RKO (cell line): ENCODE measurements at regions not wholly inside any gene's neighbourhood (a gene's known extent, or its start where the extent isn't known, plus 50 kb on each side); places are given as distances from the start of the nearest gene placed in this dataset.
"Not testable (repeated sequence)": the region's sequence is repeated elsewhere in the genome, so short reads cannot be mapped to it uniquely, and the experiment has no call there.

ENCODE experiments used
- DNase-seq: peaks from one replicate; pipeline ENCODE4 v3.0.0-alpha.2; 2016; ENCODE audit warnings: low spot score

GRCh38 chr4:149203256-149204001 is 612.2 kb downstream of the IQCM start:
- no peak for DNase-seq

- DNase-seq, result no peak
Measured at GRCh38 chr4:149202117-149202516, 613.5 kb downstream of the IQCM start.

- no peak for DNase-seq
Measured at GRCh38 chr4:149199594-149199993, 616.0 kb downstream of the IQCM start.

- no peak for DNase-seq
Measured at GRCh38 chr4:149194061-149194460, 621.6 kb downstream of the IQCM start.

- DNase-seq, result no peak
Measured at GRCh38 chr4:149187726-149188125, 627.9 kb downstream of the IQCM start.

- no peak for DNase-seq
Measured at GRCh38 chr4:149183638-149184037, 632.0 kb downstream of the IQCM start.

GRCh38 chr4:149181459-149181858 is 634.2 kb downstream of the IQCM start:
- DNase-seq, result not testable (repeated sequence)

- DNase-seq, result no peak
Measured at GRCh38 chr4:149176039-149176438, 639.6 kb downstream of the IQCM start.

- DNase-seq, result no peak
Measured at GRCh38 chr4:149175549-149175948, 640.1 kb downstream of the IQCM start.

- DNase-seq, result no peak
Measured at GRCh38 chr4:149173241-149174013, 642.2 kb downstream of the IQCM start.

- DNase-seq, result no peak
Measured at GRCh38 chr4:149168645-149169044, 647.0 kb downstream of the IQCM start.

- DNase-seq, result no peak
Measured at GRCh38 chr4:149166876-149167275, 648.8 kb downstream of the IQCM start.

- DNase-seq, result no peak
Measured at GRCh38 chr4:149166365-149166764, 649.3 kb downstream of the IQCM start.

- DNase-seq, result no peak
Measured at GRCh38 chr4:149164282-149164681, 651.4 kb downstream of the IQCM start.

- no peak for DNase-seq
Measured at GRCh38 chr4:149161247-149161646, 654.4 kb downstream of the IQCM start.

GRCh38 chr4:149160370-149160769 is 655.3 kb downstream of the IQCM start:
- no peak for DNase-seq

- DNase-seq, result no peak
Measured at GRCh38 chr4:149158817-149159216, 656.8 kb downstream of the IQCM start.

GRCh38 chr4:149145803-149146202 is 669.8 kb downstream of the IQCM start:
- DNase-seq, result peak; percentile 48

GRCh38 chr4:149144060-149144459 is 671.6 kb downstream of the IQCM start:
- DNase-seq, result no peak

GRCh38 chr4:149141391-149141790 is 674.3 kb downstream of the IQCM start:
- no peak for DNase-seq

- DNase-seq, result no peak
Measured at GRCh38 chr4:149140841-149141240, 674.8 kb downstream of the IQCM start.

- no peak for DNase-seq
Measured at GRCh38 chr4:149136951-149137620, 678.6 kb downstream of the IQCM start.

GRCh38 chr4:149135062-149135461 is 680.6 kb downstream of the IQCM start:
- DNase-seq, result no peak
